GM18499 (cell line): ENCODE measurements at regions not wholly inside any gene's neighbourhood (a gene's known extent, or its start where the extent isn't known, plus 50 kb on each side); places are given as distances from the start of the nearest gene placed in this dataset.

ENCODE experiments used
- ATAC-seq: cut with Tn5 transposase; IDR thresholded peaks from one replicate; pipeline ENCODE4 v1.9.1; 2021; ENCODE audit warnings: moderate number of reproducible peaks; ENCODE audit not compliant: insufficient read depth, unreplicated experiment

DNA sequence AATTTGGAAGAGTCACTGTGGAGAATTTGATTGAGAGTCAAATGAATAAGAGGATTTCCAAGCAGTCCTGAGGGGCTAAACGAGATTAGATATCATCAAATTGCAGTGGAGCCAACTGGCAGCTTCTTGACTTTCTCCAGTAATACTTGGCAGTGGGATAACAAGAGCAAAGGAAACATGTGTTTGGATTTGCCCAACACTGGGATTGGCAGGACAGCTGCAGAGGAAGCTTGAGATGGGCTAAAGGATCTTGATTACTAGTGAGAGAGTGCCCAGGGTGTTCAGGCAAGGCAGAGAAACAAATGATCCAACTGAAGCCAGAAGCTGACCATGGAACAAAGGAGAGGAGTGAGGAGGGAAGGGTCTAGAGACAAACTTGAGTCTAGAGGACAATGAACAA is 356.0 kb upstream of the ISL1 start:
- no peak for ATAC-seq

DNA sequence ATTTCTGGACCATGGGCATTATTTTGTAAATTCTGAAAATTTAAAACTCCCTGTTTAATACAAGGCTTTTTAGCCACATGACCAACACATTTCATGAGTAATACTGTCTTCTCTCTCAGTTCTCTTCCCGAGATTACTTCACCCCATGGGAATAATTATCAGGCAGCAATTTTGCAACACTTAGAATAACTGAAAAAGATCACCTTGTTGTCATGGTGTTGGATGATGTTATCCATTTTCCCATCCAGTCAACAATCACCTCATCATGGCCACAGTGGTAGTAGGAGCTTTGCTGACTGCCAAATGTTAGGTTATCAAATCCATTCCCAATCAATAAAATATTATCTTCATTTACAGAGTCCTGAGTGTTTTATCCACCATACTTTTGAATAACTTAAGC is 354.9 kb upstream of the ISL1 start:
- no peak for ATAC-seq

DNA sequence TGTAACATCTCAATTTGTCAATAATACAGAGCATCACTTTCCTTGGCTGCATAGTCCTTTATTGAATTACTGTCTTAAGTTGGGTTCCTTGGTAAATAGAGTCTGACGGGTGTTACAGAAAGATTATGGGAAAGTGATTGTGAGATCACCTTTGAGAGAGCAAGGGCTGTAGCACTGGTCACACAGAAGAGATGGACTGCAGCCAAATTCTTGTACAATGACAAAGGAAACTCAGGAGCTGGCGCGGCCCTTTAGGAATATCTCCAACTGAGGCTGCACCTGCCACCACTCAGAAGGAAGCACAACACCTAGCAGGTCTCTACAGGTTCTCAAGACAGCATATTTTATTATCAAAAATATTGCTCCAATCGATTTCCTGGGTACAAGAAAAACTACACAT is 350.0 kb upstream of the ISL1 start:
- no peak for ATAC-seq

DNA sequence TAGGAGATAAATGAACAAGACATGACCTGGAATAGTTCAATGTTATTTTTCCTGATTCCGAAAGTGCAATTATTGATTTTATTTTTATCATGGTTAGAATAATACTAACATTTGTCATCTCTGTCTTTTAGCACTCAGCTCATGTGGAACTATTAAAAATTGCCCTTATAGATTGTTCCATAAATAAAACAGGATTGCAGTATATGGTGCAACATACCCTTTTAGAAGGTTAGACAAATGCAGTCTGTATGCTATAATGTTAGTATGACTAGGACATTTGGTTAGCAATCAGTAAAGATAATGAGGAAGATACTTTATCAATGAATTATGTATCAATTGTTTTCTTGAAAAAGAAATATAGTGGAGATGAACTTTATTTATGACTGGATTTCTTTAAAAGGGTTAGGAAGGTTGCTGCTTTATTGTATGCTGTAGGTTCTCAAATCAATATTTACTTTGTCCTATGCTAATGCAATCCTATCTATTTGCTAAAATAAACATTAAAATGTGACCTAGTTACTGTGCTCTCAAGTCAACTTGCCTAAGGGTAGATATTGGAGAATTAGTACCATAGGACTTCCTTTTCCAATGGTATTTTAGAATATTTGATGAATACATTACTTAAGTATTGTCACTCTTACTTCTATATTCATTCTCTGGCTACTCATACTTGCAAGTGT is 348.9 kb upstream of the ISL1 start:
- ATAC-seq = no peak

DNA sequence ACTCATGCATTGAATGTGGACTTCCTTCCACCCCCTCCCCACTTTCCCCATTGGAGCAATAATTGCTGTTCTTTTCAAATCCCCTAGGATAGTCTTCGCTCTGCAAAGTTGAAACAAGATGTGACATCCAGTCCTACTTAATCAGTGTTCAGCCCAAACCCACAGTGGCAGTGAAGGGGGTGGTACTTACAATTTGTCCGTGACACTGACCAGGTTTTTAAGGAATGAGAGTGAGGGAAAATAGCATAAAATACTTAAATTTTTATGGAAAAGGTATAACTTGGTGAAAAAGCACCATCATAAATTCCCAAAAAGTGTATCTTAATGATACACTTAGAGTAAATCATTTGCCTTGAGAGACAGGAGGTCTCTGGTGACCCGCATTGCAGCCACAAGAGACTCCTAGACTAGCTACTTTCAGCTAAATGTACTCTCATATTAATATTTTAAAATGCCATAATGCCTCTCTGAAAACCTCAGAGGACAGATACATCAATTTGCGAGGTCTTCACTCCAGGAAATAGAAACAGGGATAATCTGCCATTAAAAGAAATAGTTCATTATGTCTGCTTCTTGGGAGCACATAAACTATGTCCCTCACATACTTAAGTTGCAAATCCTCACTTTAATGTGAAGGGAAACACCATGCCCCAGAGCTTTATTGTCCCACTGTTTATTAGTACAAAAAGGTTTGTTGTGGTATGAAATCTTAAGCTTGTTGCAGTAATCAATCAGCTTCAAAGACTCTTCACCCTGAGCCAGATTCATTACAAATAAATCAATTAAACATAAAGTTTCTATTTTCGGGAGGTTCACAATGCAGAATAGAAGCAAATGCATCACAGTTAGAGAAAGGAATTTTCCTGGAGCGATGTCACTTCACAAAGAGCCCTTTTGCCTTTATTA is 343.6 kb upstream of the ISL1 start:
- ATAC-seq = no peak

DNA sequence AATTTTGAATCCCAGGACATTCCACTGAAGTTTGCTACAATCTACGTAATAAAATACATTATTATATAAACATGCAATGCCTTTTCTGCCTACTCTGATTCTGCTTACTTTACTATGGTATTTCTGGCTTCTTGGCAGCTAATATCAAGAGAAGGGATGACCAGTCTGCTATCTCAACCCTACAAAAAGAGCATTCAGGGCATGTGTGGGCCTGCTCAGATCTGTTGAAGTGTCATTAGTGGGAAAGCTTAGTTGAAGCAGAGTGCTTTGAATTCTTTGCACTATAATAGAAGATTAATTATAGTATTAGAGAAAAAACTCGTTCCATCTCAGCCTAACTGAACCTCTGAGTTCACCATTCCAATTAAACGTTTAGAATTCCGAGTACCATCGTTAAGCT is 339.5 kb upstream of the ISL1 start:
- no peak for ATAC-seq

DNA sequence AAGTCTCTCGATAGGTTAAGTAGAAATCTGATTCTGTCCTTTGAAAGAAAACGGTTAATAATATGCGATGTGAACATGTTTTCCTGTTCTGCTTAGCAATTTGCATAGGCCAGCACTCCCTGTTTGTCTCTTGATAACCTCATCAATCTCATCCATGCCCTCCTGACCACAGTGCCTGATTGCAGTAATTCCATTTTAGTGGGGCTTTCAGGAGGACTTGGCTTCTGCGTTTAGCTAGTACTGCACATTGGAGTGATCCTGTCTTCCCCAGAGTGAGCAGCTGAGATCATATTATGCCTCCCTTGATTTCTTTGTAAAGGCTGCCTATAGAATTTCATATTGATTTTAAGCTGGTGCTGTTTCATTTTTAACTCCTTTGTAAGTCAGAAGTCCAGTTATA is 335.9 kb upstream of the ISL1 start:
- no peak for ATAC-seq

DNA sequence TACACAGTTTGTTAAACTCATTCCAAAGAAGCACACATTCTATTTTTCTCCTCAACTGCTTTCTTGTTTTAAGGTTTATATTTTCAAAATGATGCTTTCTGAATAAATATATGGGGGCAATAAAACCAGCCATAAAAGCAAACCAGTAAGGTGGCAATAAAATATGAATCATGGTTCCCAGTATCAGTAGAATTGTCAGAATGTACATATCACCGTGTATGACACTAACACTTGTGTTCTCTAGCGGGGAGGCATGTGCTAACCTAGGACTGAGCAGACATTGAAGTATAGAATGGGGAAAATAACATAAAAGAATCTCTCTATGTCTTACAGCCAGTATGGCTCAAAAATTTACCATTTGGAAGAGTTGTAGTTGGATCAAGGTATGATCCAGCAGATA is 329.9 kb upstream of the ISL1 start:
- no peak for ATAC-seq

DNA sequence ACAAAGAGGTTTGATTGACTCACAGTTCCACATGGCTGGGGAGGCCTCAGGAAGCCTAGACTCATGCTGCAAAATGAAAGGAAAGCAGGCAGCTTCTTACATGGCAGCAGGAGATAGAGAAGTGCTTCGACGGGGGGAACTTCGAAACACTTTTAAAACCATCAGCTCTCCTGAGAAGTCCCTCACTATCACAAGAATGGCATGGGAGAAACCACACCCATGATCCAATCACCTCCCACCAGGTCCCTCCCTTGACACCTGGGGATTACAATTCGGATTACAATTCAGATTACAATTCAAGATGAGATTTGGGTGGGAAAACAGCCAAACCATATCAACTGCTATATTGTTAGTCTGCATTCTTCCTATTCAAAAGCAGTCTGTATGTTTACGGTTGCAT is 322.3 kb upstream of the ISL1 start:
- ATAC-seq = no peak

DNA sequence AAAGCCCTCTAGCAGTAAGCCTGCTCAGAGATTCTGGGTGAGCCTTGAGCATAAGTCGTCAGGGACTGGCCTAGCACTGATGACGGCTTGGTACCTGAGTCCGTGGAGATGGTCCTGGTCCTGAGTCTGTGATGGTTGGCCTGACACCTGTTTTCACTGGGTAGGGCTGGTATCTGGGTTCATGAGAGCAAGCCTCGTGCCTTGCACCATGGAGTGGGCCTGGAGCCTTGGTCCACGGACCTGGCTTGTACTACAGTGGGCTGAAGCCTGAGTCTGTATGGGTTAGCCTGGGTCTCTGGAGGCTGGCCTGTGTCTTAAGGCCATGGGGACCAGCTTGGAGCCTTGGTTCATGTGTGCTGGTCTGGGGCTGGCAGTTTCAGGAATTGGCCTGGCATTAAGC is 310.3 kb upstream of the ISL1 start:
- no peak for ATAC-seq

DNA sequence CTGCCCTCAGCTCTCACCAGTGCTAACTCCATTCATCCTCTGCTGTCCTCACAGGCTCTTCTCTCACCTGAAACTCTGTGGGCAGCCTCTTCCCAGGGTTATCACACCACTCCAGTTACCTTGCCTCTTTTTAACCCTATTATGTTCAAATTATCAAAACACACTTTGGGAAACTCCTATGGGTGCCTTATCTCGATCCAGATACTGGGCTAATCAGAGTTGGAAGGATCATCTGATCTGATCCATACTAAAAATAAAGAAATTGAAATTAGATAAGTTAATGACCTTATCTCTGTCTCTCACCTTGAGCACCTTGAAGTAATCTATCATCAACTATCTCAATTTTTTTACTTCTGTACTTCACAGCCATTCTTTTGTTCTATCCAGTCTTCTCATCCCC is 300.5 kb upstream of the ISL1 start:
- ATAC-seq = no peak

DNA sequence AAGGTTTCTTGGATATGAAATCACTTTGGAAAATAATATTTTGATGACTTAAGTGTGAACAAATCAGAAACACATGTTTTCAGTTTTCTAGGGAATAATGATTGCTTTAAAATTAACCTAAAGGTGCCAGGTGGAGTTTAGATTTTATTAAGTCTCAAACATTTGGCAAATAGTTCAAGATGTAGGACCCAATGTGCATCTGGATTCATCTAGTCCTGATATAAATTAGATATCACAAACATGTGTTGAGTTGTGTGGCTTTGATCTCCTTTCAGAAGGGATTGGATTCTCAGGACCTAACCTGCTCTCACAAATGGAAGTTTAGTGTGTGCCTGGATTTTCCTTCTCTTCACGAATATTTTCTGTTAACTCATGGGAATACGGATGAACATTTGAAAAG is 291.4 kb upstream of the ISL1 start:
- ATAC-seq = no peak

DNA sequence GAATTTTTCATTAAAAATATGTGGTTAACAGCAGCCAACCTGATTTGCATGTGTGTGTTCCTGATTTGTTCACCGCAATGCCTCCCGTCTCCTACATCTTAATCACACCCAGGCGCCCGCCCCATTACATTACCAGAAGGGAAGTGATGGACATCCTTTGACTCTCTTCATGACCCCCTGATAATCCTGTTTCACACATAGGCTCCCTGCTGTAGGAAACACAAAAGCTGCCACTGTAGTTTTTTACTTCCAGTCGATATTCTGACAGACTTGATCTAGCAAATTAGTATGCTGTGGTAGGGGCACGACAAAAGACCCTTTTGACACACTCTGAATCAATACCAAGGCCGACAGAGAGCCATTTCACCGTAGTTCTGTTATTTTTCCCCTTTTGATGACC is 287.8 kb upstream of the ISL1 start:
- ATAC-seq = no peak

DNA sequence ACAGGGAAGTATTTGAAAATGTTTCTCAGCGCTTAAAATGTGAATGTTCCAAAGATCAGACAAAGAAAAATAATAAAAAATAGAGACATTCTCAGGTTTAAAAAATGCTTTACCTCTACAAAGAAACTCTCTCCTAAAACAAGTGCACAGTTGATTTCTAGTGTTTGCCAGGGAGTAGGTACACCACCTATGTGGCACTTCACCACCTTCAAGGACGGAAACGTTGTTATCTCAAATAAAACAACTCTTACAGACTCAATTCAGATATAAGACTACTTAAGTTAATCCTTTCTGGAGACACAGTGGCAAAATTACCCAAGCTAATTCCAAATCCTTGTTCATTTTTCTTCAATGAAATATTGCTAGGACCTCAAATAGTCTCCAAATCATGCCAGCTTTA is 286.4 kb upstream of the ISL1 start:
- no peak for ATAC-seq

DNA sequence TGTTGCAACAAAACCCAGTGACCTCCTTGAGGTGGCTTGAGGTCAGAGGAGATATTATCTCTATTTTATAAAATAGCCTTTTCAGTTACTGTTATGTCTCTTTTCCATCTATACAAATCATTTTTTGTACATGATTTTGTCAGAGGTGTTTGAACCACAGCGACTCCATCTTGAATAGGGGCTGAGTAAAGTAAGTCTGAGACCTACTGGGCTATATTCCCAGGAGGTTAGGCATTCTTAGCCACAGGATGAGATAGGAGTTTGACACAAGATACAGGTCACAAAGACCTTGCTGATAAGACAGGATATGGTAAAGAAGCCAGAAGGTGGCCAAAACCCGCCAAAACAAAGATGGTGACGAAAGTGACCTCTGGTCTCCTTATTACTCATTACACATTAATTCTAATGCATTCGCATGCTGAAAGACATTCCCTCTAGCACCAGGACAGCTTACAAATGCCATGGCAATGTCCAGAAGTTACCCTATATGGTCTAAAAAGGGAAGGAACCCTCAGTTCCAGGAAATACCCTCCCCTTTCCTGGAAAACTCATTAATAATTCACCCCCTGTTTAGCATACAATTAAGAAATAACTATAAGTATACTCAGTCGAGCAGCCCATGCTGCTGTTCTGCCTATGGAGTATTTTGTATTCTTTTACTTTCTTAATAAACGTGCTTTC is 283.9 kb upstream of the ISL1 start:
- no peak for ATAC-seq

DNA sequence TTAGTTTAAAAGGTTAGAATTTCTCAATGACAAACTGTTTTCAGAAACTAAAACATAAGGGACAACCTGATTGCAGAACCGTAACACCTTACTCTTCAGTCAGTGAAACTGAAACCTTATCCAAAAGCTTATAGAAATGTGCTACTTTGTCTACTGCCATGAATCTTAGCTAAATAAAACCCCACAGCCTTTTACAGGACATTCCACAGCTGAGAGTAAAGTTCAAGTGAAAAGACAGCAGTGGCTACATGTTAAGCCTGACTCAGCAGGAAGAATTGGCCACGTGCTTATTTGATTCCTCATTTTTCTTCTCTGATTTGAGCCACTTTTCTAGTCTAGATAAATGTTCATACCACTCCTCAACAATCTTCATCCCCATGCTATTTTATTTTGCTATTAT is 278.7 kb upstream of the ISL1 start:
- ATAC-seq = no peak

DNA sequence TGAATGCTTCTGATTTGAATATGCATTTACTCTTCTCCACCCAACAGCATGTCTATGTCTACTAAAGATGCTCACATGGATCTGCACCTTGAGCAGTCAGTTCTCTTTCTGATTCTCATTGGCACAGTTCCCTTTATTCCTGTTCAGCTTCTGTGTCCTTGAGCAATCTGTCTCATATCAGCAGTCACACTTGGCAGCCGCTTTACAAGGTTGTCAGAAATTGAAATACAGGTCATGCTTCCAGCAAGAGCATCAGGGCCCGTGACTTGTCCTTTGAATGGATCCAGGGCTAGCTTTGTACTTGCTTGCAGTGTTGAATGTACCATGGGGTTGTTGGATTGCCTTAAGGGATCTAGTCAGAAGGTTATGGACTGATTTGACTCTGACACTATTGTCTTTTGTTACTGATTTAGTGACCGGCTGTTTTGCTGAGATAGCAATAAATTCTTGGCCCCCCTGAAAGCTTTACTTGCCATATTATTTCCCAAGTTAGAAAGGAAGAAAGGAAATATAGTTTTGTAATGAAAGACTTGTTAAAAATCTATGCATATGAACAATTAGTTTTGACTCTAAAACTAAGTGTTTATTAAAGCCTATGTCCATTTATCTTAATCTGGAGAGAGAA is 273.4 kb upstream of the ISL1 start:
- no peak for ATAC-seq

DNA sequence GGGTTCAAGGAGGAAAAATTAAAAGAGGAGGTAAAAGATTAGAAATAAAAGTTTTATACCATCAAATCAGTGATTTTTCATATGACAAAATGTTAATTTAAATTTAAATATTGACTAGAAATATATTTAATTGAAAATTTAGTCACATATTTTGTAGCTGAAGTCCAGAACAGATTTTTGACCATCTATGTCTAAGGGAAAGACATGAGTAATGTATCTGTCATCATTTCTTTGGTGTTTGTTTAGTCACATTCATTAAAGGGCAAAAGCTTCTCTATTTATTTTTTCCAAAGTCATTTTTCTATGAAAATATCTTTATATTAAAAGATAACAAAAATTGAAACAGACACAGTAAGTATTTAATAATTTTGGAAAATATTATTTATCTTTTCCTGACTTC is 252.0 kb upstream of the ISL1 start:
- ATAC-seq = no peak

DNA sequence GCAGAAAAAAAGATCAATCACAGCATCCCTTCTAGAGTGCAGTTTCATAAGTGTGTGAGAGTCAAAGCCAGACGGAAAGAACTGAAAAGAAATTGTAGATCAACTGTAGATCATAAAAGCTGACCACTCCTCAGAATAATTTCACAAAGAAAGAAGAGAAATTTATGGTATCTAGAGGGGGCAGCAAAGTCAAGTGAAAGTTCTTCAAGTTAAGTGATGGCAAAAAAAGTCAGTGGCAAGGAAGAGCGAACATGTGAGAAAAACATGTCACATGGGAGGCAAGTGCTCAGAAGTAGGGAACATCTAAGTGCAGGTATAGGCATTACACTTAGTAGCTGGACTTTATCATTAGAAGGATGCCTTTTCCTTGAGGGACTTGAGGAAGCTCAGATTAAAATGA is 245.1 kb upstream of the ISL1 start:
- ATAC-seq = no peak

DNA sequence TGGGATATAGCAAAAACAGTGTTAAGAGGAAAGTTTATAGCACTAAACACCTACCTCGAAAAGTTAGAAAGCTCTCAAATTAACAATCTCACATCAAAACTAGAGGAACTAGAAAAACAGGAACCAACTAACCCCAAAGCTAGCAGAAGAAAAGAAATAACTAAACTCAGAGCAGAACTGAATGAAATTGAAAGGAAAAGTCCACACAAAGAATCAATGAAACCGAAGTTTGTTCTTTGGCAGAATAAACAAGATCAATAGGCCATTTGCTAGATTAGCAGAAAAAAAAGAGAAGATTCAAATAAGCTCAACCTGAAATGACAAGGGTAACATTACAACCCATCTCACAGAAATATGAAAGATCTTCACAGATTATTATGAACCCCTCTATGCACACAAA is 234.8 kb upstream of the ISL1 start:
- ATAC-seq = no peak

DNA sequence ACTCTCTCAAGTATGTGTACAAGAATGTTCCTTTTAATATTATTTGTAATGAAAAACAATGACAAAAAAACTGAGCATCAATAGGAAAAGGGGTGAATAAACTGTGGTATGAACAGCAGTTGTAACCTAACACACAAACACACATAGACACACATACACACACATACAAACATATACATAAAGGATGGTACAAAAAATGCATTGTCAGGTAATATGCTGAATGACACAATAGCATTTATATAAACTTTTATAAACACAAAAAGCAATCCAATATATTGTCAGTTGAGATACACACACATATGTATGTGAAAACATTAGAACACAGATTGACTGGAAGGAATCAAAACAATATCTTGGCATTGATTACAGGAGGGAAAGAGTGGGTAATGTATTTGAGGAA is 227.0 kb upstream of the ISL1 start:
- no peak for ATAC-seq
